22Rv1 (cell line): ENCODE measurements at regions not wholly inside any gene's neighbourhood (a gene's known extent, or its start where the extent isn't known, plus 50 kb on each side); places are given as distances from the start of the nearest gene placed in this dataset.

Experiments used
- CTCF ChIP-seq: fragments of 450-650 bp; IDR thresholded peaks from 2 replicates; pipeline ENCODE4 v1.5.1; 2017; ENCODE audit warnings: mild to moderate bottlenecking
- ZFX ChIP-seq: fragments of 450-650 bp; IDR thresholded peaks from 2 replicates; pipeline ENCODE4 v1.6.1; 2017; ENCODE audit warnings: antibody characterized with exemption, borderline replicate concordance

- TF ChIP-seq CTCF (no peak), ZFX (no peak)
Observed at GRCh38 chr13:109390391-109390790, 396.0 kb downstream of the IRS2 start.
